H1 (cell line): ENCODE measurements at regions not wholly inside any gene's neighbourhood (a gene's known extent, or its start where the extent isn't known, plus 50 kb on each side); places are given as distances from the start of the nearest gene placed in this dataset.

Source experiments
- CHD1 ChIP-seq: IDR thresholded peaks from 2 replicates; pipeline ENCODE4 v1.6.1; 2012; ENCODE audit warnings: low read depth, low read length, improper control_type of control experiment
- CHD2 ChIP-seq: IDR thresholded peaks from 2 replicates; pipeline ENCODE4 v1.6.1; 2012; ENCODE audit warnings: low read length, improper control_type of control experiment
- EP300 ChIP-seq, 2 experiments: IDR thresholded peaks; 1 replicate in 1 of 2; 2 replicates in 1 of 2; pipeline ENCODE4 v1.6.1; 2011 to 2012; ENCODE audit warnings: low read depth in 2 of 2, low read length in 2 of 2, mild to moderate bottlenecking in 2 of 2, borderline replicate concordance in 1 of 2, inconsistent platforms in 1 of 2, moderate library complexity in 1 of 2
- EZH2 ChIP-seq: fragments of 200-600 bp; sonication (generic); IDR thresholded peaks from 2 replicates; pipeline ENCODE4 v1.7.1; 2012; ENCODE audit warnings: low read depth, mild to moderate bottlenecking, moderate library complexity, low read length, inconsistent platforms; ENCODE audit not compliant: severe bottlenecking
- HDAC6 ChIP-seq: IDR thresholded peaks from one replicate; pipeline ENCODE4 v1.7.1; 2012; ENCODE audit warnings: low read depth, mild to moderate bottlenecking, inconsistent platforms, low read length, moderate library complexity
- JUN ChIP-seq: IDR thresholded peaks from 2 replicates; pipeline ENCODE4 v1.6.1; 2011; ENCODE audit warnings: low read depth, mild to moderate bottlenecking, improper control_type of control experiment, low read length
- POLR2A ChIP-seq, 2 experiments: IDR thresholded peaks; 1 replicate in 1 of 2; 2 replicates in 1 of 2; pipeline ENCODE4 v1.6.1; 2011; ENCODE audit warnings: low read depth in 2 of 2, low read length in 2 of 2, mild to moderate bottlenecking in 2 of 2; ENCODE audit errors: control extremely low read depth in 1 of 2
- POLR2AphosphoS5 ChIP-seq: IDR thresholded peaks from 2 replicates; pipeline ENCODE4 v1.6.1; 2011; ENCODE audit warnings: low read depth, low read length
- SIN3A ChIP-seq, 2 experiments: IDR thresholded peaks in 1 of 2; conservative IDR thresholded peaks in 1 of 2; 2 replicates each; pipeline ENCODE4 v1.6.1; 2011 to 2012; ENCODE audit warnings: low read length in 2 of 2, improper control_type of control experiment in 1 of 2, low read depth in 1 of 2, mild to moderate bottlenecking in 1 of 2
- YY1 ChIP-seq: IDR thresholded peaks from 2 replicates; pipeline ENCODE4 v1.6.1; 2011; ENCODE audit warnings: low read depth, mild to moderate bottlenecking, low read length
- TF ChIP-seq, protein P1 (sequence below), 3 experiments: IDR thresholded peaks; 1 replicate in 2 of 3; 2 replicates in 1 of 3; pipeline versions ENCODE4 v1.5.1 to v1.6.1; 2011; ENCODE audit warnings: low read length in 3 of 3, mild to moderate bottlenecking in 3 of 3, inconsistent platforms in 2 of 3, low read depth in 1 of 3, moderate library complexity in 1 of 3; ENCODE audit not compliant: insufficient read depth in 1 of 3; ENCODE audit errors: control extremely low read depth in 1 of 3
- TF ChIP-seq, protein P2 (sequence below): IDR thresholded peaks from 2 replicates; pipeline ENCODE4 v1.6.1; 2012; ENCODE audit warnings: inconsistent platforms

DNA sequence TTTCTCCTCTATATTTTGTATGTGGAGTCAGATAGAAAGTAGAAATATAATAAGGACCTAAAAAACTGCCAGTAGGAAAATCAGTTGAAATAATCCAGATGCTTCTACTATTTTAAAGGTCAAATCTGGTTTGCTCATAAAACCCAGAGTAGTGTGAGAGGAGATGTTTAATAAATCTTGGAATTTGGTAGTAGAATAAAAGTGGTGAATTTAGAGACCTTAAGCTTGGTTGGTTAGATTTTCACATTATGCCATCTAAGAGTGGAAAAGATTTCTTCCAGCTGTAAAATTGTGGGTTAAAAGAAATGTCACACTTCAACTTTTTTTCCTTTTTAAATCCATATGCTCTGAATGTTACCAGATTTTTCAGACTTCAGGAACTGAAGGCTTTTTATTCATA lies 266.4 kb upstream of the GOLIM4 start:
- TF ChIP-seq POLR2AphosphoS5 (no peak), HDAC6 (no peak), JUN (no peak), EZH2 (no peak), EP300 (IDR thresholded peaks at IDR 0.05; ENCODE audit: borderline replicate concordance in 1 of 2, low read depth in 2 of 2, low read length in 2 of 2) (no peak), SIN3A (conservative IDR thresholded peaks at IDR 0.05 in 1 of 2, IDR thresholded peaks at IDR 0.05 in 1 of 2; ENCODE audit: low read depth in 1 of 2, low read length in 2 of 2) (no peak), POLR2A (IDR thresholded peaks at IDR 0.05; ENCODE audit: control extremely low read depth in 1 of 2, low read depth in 2 of 2, low read length in 2 of 2) (no peak), YY1 (no peak), CHD2 (no peak), CHD1 (no peak)
- TF ChIP-seq, protein P1, sequence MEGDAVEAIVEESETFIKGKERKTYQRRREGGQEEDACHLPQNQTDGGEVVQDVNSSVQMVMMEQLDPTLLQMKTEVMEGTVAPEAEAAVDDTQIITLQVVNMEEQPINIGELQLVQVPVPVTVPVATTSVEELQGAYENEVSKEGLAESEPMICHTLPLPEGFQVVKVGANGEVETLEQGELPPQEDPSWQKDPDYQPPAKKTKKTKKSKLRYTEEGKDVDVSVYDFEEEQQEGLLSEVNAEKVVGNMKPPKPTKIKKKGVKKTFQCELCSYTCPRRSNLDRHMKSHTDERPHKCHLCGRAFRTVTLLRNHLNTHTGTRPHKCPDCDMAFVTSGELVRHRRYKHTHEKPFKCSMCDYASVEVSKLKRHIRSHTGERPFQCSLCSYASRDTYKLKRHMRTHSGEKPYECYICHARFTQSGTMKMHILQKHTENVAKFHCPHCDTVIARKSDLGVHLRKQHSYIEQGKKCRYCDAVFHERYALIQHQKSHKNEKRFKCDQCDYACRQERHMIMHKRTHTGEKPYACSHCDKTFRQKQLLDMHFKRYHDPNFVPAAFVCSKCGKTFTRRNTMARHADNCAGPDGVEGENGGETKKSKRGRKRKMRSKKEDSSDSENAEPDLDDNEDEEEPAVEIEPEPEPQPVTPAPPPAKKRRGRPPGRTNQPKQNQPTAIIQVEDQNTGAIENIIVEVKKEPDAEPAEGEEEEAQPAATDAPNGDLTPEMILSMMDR (IDR thresholded peaks at IDR 0.05; ENCODE audit: control extremely low read depth in 1 of 3, insufficient read depth in 1 of 3, low read depth in 1 of 3, low read length in 3 of 3): no peak
- TF ChIP-seq, protein P2, sequence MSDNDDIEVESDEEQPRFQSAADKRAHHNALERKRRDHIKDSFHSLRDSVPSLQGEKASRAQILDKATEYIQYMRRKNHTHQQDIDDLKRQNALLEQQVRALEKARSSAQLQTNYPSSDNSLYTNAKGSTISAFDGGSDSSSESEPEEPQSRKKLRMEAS: no peak
